SK-MEL-5 (cell line): ENCODE measurements at regions not wholly inside any gene's neighbourhood (a gene's known extent, or its start where the extent isn't known, plus 50 kb on each side); places are given as distances from the start of the nearest gene placed in this dataset.
"Not testable (repeated sequence)": the region's sequence is repeated elsewhere in the genome, so short reads cannot be mapped to it uniquely, and the experiment has no call there.

Experiments
- DNase-seq: peaks from one replicate; pipeline ENCODE4 v3.0.0-alpha.2; 2016; ENCODE audit warnings: low read depth, low spot score
- in situ Hi-C: cut with HindIII; loops from 2 replicates; pipeline ENCODE4 v1.10.0; 2016; ENCODE audit warnings: low sequenced_read_pairs, high pct_unique_total_duplicates, low pct_unique_long_range_greater_than_20kb
- small RNA-seq, 2 experiments: library from RNA; depleted of rRNA; stranded (forward); fragments of <200 nt; gene quantifications; one replicate each; pipeline ENCODE3, GENCODE V24; 2014

GRCh38 chrX:76509775-76510174, 82.3 kb downstream of the MAGEE1 start:
- DNase-seq, result no peak
- in situ Hi-C loops, result no loop called here

GRCh38 chrX:76517544-76517943, 90.0 kb downstream of the MAGEE1 start:
- in situ Hi-C loops, result no loop called here
- DNase-seq, result no peak

DNA sequence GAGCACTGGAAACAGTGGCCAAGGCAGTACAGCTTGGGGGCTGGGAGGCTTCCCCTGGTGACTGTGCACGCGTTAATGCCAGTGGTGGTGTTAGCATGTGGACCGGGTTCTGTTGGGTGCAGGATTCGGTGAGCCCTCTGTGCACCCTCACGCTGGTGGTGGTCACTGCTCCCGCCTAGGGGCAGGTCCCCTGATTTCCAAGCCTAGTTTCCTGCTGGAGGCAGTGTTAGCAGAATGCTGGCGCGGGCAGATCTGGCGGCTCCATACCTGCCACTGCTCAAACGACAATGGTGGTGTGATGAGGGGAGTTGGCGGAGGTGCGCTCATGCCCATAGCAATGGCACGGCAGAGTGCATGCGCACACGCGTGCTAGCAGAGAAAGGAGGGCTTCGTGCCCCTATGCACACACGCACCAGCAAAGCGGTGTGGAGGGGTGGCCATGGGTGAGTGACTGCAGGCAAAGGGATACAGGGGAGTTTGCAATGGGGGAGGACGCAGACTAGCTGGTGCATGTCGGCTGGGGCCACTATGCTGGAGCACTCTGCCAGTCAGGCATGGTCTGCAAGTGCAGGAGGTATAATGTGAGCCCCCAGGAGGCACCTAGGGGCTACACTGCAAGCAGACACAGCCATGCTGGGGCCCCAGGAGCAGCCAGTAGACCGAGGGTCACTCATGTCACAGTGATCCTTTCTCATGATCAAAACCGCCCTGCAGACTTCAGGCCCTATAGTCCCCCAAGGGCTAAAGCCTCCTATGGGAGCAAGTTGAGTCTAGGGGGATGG, 93.0 kb downstream of the MAGEE1 start:
- in situ Hi-C loops, result no loop called here
- DNase-seq, result no peak

GRCh38 chrX:76535675-76536074, 108.2 kb downstream of the MAGEE1 start:
- in situ Hi-C loops, DNase-seq: not testable (repeated sequence)

DNA sequence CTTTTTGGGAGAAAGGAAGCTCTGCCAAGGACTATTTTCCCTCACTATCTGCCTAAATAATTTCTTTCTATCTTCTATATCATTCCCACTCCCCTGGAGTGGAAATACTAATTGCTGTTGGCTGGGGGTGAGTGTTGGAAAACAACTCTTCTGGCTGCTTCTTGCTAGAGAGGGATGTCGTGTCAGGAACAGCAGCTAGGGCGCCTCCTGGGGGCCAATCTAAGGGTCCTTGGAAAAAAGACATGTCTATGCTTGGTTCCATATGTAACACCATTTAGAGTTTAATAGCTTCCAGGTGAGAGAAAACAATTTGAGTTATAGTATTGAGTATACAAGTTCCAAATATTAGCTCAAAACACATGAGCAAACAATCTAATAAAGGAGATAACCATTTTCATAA, 111.3 kb downstream of the MAGEE1 start:
- in situ Hi-C loops, result no loop called here
- peak; percentile 2 for DNase-seq

- in situ Hi-C loops, DNase-seq: not testable (repeated sequence)
These were observed 115.9 kb downstream of the MAGEE1 start for GRCh38 chrX:76543381-76543780.

DNA sequence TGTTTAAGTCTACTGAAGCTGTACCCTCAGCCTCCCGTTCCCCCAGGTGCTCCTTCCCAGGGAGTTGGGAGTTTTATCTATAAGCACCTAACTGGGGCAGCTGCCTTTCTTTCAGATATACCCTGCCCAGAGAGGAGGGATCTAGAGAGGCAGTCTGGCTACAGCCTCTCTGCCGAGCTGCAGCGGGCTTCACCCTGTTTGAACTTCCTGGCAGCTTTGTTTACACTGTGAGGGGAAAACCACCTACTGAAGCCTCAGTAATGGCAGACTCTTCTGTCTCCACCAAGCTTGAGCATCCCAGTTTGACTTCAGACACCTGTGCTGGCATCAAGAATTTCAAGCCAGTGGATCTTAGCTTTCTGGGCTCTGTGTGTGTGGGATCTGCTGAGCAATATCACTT, 122.5 kb downstream of the MAGEE1 start:
- in situ Hi-C loops, result no loop called here
- DNase-seq, result no peak

DNA sequence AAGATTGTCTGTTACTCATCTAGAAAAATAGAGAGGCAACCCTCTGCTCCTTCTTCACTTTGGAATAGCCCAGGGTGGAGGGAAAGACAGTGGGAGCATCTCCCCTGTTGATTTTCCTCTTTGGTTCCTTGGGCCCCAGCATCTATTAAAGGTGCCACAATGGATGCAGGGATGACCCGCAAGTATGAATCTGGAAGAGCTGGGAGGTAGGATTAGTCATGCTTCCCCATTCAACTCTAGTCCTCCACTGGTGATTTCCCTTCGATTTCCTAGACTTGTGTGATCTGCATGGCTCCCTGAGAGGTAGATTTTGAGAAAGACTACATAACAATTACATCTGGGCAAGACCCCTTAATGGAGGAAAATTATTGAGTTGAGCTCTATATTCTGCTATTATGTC, 127.8 kb downstream of the MAGEE1 start:
- in situ Hi-C loops, result no loop called here
- DNase-seq, result no peak

GRCh38 chrX:76555816-76556215, 128.3 kb downstream of the MAGEE1 start:
- in situ Hi-C loops, result no loop called here
- peak; percentile 60 for DNase-seq

DNA sequence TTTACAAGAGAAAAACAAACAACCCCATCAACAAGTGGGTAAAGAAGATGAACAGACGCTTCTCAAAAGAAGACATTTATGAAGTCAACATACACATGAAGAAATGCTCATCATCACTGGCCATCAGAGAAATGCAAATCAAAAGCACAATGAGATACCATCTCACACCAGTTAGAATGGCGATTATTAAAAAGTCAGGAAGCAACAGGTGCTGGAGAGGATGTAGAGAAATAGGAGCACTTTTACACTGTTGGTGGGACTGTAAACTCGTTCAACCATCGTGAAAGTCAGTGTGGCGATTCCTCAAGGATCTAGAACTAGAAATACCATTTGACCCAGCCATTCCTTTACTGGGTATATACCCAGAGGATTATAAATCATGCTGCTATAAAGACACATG, 137.3 kb downstream of the MAGEE1 start:
- DNase-seq, in situ Hi-C loops: not testable (repeated sequence)

- DNase-seq, result no peak
- in situ Hi-C loops, result no loop called here
These were observed 177.9 kb downstream of the MAGEE1 start for GRCh38 chrX:76605390-76605789.

DNA sequence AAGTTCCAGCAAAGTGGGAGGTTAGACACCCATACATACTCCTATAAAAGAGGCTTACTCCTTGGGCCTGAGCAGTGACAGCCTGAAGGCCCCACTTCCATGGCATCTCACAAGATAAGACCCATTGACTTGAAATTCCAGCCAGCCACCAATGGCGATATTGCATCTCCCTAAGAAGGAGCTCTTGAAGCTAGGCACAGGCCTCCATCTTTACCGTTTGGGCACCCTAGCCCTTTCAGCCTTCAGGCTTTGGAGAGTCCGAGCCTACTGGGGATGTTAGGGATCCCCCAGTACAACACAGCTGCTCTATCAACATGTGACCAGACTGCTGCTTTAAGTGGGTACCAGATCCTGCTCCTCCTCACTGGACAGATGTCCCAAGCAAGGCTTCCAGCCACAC, 189.5 kb downstream of the MAGEE1 start:
- in situ Hi-C loops, result no loop called here
- DNase-seq, result no peak

- in situ Hi-C loops, result no loop called here
- DNase-seq, result no peak
These were observed 216.1 kb downstream of the MAGEE1 start for GRCh38 chrX:76643590-76643989.

GRCh38 chrX:76651369-76651768, 223.9 kb downstream of the MAGEE1 start:
- in situ Hi-C loops, DNase-seq: not testable (repeated sequence)

GRCh38 chrX:76657499-76657898, 230.0 kb downstream of the MAGEE1 start:
- in situ Hi-C loops, result no loop called here
- no peak for DNase-seq

Small RNA genes in the stretch of these regions (small RNA-seq; reads per million reads assigned to genes)
- 0 to 3.0 reads per million in 2 experiments for gene RNA5SP508
